GF-D8 (cell line): ENCODE measurements at regions not wholly inside any gene's neighbourhood (a gene's known extent, or its start where the extent isn't known, plus 50 kb on each side); places are given as distances from the start of the nearest gene placed in this dataset.
A peak's percentile ranks its signal among the peaks of the same experiment; 100 is the strongest.
"Not testable (repeated sequence)": the region's sequence is repeated elsewhere in the genome, so short reads cannot be mapped to it uniquely, and the experiment has no call there.

Source experiments
- DNase-seq: peaks from one replicate; lab custom pipeline; 2025; lab: John Stamatoyannopoulos, UW

DNA sequence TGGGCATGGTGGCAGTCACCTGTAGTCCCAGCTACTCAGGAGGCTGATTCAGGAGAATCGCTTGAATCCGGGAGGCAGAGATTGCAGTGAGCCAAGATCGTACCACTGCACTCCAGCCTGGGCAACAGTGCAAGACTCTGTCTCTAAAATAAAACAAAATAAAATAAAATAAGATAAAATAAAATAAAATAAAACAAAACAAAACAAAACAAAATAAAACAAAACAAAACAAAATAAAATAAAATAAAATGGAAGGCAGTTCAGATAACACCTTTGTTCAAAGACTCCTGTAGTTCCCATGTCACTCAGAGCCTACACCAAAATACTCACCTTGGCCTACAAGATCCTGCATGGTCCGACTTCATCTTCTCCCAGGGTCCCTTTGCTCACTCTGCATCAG, 61.3 kb downstream of the SYF2 start:
- not testable (repeated sequence) for DNase-seq

DNA sequence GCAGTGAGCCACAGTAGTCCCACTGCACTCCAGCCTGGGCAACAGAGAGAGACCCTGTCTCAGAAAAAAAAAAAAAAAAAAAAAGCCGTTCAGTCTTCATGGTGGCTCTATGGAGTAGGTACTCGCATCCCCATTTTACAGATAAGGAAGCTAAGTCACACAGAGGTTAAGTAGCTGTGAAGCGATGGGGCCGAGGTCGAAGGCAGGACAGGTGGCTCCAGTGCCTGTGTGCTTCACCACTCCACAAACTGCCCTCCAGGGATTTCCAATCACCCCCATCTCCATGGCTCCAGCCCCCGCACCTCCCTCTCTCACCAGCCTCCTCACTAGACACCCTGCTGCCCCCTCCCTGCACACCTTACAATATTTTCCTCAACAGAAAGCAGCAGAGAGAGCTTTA, 61.9 kb downstream of the SYF2 start:
- DNase-seq, result no peak

DNA sequence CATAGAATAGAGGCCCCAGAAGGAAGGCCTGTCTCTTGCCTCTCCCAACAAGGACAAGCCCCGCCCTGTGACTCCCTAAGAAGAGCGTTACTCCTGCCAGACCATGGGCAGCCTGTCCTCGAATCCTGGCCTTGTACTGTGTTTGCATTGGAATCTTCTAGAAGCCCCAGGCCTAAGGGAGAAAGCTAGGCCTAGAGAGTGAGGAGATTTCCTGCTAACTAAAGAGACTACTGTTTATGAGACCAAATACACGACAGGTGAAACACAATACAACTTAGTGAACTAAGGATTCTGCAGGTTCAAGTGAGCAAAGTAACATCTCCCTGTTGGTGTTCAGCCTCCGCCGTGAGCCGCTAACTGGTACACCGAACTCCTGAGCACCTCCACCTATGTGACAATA, 62.7 kb downstream of the SYF2 start:
- DNase-seq, result no peak

DNA sequence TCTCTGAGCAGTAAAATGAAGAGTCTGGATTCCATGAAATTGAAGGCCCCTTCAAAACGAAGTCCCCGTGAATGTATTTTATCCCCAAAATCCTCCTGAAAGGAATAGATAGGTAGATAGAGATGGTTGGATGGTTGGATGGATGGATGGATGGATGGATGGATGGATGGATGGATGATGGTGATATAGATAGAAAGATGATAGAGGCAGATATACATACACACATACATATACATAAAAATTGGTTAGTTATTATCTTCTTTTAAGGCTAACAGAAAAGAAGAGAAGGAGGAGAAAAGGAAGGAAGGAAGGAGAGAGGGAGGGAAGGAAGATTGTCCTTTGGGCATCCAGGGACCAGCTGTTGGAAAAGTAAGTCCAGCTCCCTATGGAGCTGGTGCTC, 63.1 kb downstream of the SYF2 start:
- no peak for DNase-seq

DNA sequence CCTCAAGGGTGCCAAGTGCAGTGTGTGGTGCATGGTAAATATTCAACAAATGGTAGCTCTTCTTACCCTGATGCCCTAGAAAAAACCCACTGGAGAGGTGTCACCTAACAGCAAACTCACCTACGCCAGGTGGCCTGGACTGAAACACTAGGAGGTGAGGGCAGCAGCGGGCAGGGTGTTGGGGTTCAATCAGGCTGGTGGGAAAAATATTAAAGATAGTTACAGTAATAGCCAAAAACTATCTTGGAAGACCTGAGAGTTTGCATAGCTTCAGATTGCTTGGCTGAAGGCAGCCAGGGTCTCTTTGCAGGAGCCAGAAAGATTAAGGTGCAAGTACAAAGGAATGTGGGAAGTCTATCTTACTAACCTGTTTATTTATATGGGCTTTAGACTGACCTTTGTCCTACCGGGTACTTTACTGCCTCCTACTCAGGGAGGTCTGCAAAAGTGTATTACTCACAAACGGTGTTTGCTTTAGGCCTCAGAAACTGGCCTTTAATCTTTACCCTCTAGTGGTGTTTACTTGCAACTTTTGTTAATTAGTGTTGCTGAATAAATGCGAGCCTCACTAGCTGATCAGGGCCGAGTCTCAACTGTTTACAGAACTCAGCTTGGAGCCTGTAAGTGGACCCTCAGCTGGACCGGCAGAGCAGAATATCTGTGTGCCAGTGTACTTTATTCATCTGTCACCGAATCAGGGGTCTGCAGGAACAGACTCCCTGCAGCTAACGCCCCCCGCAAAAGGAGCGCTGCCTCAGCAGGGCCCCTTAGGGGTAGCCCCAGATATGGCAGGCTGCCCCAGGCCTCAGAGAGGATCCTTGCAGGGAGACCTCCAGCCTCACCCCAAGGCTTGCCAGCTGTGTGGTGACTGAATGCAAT, 63.9 kb downstream of the SYF2 start:
- DNase-seq, result no peak

DNA sequence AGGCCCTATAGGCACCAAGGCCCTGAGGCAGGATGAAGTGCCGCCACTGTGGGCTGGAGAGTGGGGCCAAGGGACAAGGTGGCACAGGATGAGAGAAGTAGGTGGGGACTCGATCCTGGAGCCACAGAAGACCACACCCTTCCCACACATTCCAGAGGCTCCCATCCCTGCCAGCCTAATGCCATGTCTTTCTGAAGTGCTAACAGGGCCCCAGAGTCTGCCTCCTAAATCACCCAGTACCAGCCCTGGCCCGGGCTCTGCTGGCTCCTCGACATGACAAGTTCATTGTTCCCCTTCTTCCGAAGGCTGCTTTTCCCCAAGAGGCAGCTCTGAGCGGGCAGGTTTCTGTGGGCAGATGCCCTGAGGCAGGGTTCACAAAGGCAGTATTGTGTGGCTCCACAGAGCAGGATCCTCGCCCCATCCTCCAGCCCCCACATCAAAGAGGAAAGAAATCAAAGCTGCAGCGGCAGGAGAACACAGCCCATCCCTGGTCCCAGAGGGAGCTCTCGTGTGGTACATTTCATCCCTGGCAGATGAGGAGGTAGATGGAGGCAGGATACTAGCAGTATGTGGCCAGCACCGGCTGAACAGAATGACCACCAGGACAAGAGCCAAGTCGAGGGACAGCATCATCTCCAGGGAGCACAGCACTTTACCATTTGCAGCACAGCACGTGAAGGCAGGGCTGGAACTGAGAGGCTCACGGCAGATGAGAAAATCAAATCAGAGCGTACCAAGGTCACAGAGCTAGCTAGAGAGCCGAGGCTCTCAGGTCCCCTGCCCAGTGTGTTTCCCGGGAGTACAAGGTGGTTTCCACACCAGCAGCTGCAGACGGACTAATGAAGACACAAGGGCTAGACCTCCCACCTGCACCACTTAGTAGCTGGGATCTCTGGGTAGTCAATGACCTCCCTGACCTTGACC, 64.8 kb downstream of the SYF2 start:
- DNase-seq, result no peak

DNA sequence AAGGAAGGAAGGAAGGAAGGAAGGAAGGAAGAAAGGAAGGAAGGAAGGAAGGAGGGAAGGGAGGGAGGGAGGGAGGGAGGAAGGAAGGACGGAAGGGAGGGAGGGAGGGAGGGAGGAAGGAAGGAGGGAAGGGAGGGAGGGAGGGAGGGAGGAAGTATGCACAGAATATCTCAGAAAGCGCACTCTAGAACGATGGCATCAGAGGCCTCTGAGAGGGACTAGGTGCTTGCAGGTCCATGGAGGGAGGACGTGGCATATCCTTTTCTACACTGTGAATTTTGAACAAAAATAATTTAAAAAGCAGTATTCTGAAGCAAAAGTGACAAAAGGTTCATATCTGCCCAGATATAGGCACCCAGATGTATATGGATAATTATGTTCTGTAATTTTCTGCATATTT, 65.5 kb downstream of the SYF2 start:
- no peak for DNase-seq

DNA sequence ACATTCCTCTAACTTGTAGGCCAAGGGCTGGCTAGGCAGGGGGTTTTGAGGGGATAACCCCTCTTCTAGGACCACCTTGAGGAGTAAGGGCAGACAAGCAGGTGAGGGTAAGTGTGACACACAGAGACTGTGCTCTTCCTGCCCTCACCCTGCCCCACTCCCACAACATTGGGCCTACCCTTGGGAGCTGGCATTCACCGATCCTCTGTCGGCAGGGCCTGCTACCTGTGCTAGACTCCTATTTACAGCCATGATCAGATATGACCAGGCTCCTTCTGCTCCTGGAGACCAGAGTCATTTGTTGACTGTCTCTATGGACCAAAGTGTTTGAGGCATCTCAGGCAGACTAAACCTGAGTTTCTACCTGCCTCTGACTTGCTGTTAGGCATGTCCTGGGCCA, 68.3 kb downstream of the SYF2 start:
- DNase-seq, result no peak

DNA sequence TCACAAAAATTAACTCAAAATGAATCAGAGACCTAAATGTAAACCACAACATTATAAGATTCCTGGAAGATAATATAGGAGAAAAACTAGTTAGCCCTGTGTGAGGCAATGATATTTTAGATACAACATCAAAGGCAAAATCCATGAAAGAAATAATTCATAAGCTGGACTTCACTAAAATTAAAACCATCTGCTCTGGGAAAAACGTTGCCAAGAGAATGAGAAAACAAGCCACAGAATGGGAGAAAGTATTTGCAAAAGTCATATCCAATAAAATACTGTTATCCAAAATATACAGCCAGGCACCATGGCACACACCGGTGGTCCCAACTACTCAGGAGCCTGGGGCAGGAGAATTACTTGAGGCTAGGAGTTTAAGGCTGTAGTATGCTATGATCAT, 70.3 kb downstream of the SYF2 start:
- no peak for DNase-seq

DNA sequence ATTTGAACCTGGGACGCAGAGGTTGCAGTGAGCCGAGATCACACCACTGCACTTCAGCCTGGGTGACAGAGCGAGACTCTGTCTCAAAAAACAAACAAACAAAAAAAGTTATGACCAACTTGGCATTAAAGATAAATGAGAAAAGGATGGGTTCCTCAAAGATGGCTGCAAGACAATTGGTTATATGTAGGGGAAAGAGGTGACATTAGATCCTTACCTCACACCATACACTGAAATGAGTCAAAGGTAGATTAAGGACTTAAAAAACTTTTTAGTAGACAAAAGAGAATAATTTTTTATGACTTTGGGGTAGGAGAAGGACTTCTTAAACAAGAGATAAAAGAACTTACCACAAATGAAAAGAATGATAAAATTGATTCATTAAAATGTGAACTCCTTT, 74.5 kb downstream of the SYF2 start:
- no peak for DNase-seq

DNA sequence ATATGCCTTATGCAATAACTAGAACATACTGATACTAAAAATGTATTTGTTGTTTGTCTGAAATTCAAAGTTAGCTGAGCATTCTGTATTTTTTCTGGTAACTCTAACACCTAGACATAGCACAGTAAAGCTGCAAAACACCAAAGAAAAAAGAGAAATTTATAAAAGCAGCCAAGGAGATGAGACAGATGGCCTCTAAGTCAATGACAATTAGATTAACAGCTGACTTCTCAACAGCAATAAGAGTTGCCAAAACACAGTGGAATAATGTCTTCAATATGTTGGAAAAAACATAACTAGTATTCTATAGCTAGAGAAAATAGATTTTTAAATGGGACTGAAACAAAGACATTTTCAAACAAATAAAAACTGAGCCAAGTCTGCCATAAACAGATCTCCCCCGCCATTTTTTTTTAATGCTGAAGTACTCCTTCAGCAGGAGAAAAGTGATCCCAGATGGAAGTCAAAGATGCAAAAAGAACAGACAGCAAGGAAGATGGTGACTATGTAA, 81.3 kb downstream of the SYF2 start:
- no peak for DNase-seq

DNA sequence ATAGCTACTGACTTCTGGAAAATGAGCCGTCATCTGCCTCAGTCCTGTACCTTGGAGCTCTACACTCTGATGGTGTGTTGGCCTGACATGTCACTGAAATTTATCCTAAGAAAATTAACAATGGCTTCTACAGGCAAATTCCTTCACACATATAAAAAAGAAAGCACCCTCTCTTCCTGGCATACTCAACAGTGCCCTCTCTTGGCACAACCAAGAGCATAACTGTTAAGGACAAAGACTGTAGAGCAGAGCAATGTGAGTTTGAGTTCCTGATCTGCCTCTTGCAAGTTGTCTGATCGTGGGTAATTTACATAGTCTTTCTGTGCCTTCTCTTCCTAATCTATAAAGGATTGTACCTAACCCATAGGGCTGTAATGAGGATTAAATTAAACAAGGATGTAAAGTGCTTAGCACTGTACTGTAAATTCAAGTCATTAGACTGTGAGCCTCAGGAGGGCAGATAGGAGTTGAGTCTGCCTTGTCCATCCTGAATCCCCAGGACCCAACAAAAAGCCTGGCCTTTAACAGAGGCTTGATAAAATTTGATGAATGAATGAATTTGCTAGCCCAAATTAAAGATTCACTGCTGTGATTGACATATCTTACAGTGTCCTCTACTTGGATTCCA, 83.5 kb downstream of the SYF2 start:
- peak; percentile 60 for DNase-seq

DNA sequence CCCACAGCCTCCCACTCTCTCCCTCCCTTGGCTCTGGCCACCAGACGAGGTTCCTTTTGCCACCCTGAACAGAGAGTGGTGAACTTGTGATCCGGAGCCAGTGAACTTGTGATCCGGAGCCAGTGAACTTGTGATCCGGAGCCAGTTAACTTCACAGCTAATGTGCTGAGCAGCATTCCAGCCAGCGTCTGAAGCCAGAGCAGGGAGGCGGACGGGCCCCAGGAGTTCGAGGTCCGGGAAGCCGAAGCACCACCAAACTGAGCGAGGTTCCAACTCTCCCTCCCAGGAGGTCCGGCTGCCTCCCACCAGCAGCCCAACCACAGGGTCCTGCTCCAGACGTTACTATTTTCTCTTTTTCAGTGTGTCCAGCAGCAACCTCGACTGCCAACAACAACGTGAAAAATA, 85.8 kb downstream of the SYF2 start:
- DNase-seq, result no peak

DNA sequence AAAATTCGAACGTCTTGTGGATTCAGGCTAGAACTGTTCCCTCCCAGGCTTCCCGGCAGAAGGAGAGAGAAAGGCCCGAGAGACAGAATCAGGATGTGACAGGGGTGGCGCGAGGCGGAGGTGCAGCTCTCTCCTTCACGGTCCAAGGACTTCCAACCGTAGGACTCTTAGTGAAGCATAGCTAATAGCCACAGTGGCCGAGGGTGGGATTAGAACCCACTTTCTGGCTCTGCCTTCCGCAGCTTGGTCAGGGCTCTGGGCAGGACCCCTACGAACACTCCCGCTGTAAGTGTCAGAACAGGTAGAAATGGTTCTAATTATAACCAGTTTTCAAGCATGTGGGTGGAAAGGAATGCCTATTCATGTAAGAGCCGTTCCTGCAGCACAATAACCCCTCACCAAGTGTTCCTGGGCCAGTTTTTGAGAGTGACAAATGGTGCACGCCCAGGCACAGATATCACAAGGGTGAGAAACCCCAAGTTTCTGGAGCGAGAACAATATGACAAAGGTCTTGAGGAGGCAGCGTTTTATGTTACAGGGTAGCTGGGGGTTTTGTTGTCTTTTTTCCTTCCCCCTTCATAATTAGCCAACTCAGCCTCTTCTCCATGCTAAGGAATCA, 86.4 kb downstream of the SYF2 start:
- DNase-seq, result no peak

DNA sequence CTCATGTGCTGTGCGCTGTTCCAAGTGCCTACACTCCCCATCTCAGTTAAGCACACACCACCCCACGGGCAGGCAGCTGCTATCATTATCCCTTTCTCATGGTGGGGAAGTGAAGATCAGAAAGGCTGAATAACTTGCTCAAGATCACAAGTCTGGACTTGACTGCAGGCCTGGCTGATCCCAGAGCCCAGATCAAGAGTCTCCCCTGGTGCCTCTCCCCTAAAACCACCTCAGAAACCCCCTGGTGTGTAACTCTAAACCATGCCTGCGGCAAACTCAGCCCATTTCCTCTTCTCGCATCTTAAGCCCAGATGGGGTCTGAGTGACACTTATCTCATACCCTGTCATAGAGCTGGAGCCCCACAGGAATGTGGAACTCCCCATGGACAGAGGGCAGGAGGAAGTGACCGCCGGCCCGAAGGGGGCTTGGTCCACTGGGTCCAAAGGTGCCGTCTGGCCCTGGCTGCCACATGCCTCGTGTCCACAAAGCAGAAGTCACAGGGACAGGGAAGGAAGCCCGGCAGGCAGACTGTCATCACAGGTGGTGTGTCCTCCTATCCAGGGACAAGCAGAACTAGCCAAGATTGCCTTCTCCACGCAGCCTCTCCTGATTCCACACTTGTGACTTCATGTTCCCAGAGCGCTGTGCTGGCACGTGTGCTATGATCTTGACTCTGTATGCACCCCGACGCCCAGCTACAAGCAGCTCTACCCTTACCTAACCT, 92.1 kb downstream of the SYF2 start:
- DNase-seq, result peak; percentile 59

DNA sequence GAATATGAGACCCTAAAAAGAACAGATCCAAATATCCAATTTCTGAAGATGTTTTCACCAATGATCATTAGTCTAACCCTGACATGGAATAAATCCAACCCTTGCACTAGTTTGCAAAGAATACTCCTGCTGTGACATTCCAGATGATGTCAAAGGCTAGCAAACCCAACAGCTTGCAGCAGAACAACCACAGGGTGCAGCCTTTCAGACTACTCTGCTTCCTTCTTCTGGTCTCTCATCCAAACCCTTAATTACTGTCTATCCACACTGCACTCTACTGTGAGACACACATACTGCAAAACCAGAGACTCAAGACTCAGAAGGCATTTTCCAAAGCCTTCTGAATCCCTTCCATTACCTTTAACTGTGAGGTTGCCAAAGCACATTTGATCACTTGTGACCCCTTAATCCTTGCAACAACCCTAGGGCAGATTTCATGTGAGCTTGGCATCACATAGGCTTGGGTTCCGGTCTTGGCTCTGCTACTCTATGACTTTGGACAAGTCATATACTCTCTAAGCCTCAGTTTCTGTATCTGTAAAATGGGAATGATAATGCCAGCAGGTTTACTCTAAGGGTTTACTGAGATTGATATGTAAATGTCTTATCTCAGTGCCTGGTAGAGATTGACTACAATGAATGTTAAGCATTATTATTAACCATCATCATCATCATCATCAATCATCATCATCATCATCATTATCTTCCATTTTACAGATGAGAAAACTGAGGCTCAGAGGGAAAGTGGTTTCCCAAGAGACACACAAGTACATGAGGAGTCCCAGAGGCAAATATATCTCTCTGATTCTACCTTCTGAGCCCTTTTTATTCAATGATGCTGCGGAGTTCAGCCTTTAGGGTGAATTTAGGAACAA, 94.5 kb downstream of the SYF2 start:
- no peak for DNase-seq

DNA sequence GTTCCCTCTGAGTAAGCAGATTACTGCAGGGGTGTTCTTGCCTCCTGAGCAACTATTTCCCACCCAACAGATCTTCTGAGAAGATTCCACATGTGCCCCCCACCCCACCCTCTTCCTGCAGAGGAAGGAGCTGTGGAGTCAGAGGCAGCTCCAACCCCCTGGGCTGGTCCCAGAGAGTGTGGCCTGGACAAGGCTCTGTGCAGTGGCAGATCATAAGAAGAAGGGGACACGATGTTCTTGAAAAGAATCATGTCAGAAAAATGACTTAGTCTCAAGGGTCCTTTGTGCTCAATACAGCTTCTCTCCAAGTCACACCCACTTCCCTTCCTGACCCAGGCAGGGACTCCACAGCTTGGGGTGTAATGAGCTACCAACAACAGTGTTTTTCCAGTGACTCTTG, 95.2 kb downstream of the SYF2 start:
- no peak for DNase-seq

DNA sequence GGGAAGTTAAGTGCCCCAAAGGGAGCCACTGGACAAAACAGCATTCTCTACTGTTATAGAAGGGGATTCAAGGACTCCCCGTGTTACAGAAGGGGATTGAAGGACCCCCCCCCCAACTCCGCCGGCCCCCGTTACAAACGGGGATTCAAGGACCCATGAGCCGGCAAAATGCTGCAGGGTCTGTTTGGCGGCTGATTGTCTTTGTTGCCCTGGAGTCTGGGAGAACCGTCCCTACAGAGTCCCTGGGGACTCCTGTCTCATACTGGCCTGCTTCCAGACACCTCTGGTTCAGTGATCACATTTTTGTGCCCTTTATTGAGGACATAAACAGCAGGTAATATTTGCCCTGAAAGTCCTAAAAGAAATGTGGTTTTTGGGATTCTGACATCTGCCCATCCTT, 96.4 kb downstream of the SYF2 start:
- no peak for DNase-seq

DNA sequence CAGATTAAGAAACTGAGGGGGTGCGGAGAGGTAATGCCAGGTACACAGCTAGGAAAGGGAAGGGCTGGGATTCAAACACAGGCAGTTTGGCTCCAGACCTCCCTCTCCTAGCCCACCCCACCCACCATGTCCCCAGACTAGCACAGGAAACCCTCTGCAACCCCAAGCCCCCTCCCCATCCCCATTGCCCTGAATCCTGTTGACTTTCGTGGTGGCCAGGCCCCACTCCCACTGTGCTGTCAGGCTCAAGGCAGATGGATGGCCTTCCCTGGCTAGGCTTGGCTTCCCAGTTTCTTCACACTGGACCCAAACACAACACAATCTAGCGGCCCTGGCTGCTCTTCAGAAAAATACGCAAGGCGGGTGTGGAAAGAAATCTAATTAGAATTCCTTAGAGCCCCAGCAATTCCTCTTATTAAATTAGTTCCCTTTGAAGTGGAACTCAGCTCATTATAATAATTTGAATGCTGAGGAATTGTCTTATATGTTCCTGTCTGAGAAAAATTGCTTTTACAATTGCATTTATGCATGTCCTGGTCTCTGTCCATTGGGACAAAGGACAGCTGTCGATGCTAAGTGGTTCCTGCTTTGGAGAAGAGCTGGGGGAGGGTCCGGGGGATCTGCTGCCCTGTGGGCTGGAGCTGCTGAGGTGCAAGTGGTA, 97.4 kb downstream of the SYF2 start:
- DNase-seq, result no peak

DNA sequence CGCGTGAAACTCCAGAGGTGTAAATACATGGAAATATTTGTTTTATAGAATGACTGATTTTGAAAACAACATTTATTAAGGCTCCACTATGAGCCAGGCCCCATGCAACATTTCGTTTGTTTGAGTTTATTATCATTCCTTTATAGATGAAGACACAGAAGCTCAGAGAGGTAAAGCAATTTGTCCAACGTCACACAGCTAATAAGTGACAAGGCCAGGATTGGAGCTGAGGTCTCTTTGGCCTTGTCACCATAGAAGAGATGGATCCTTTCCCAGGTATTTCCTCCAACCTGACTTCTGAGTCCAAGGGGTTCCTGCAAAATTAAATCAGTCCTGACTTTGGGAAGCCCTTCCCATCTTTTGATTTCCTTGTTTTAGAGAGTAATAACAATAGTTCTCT, 98.0 kb downstream of the SYF2 start:
- DNase-seq, result no peak
